HG03060 (cell line): ENCODE measurements at regions not wholly inside any gene's neighbourhood (a gene's known extent, or its start where the extent isn't known, plus 50 kb on each side); places are given as distances from the start of the nearest gene placed in this dataset.
"Not testable (repeated sequence)": the region's sequence is repeated elsewhere in the genome, so short reads cannot be mapped to it uniquely, and the experiment has no call there.

Source experiments
- ATAC-seq: cut with Tn5 transposase; IDR thresholded peaks from one replicate; pipeline ENCODE4 v1.9.1; 2021; ENCODE audit warnings: low read depth, moderate number of reproducible peaks; ENCODE audit not compliant: unreplicated experiment

GRCh38 chr3:24545887-24546286, 51.2 kb upstream of the THRB start:
- ATAC-seq: no peak

GRCh38 chr3:24548278-24548677, 53.6 kb upstream of the THRB start:
- ATAC-seq: no peak

GRCh38 chr3:24550588-24550987, 55.9 kb upstream of the THRB start:
- no peak for ATAC-seq

GRCh38 chr3:24551626-24552025, 57.0 kb upstream of the THRB start:
- ATAC-seq: no peak

- ATAC-seq: peak; percentile 97
Observed at GRCh38 chr3:24562895-24563294, 68.2 kb upstream of the THRB start.

GRCh38 chr3:24565053-24565452, 70.4 kb upstream of the THRB start:
- no peak for ATAC-seq

- no peak for ATAC-seq
Observed at GRCh38 chr3:24565656-24566055, 71.0 kb upstream of the THRB start.

GRCh38 chr3:24566927-24567326, 72.3 kb upstream of the THRB start:
- ATAC-seq: no peak

- ATAC-seq: not testable (repeated sequence)
Observed at GRCh38 chr3:24572409-24572808, 77.8 kb upstream of the THRB start.

GRCh38 chr3:24573576-24573975, 78.9 kb upstream of the THRB start:
- ATAC-seq: no peak

GRCh38 chr3:24578324-24578723, 83.7 kb upstream of the THRB start:
- no peak for ATAC-seq

GRCh38 chr3:24578951-24579421, 84.3 kb upstream of the THRB start:
- ATAC-seq: no peak

- no peak for ATAC-seq
Observed at GRCh38 chr3:24582431-24583403, 88.1 kb upstream of the THRB start.

- ATAC-seq: no peak
Observed at GRCh38 chr3:24586920-24587319, 92.3 kb upstream of the THRB start.

- ATAC-seq: no peak
Observed at GRCh38 chr3:24588629-24589512, 94.2 kb upstream of the THRB start.

GRCh38 chr3:24589513-24589851, 94.8 kb upstream of the THRB start:
- no peak for ATAC-seq

- no peak for ATAC-seq
Observed at GRCh38 chr3:24589931-24590880, 95.6 kb upstream of the THRB start.

- no peak for ATAC-seq
Observed at GRCh38 chr3:24591191-24591590, 96.5 kb upstream of the THRB start.

GRCh38 chr3:24591661-24592555, 97.3 kb upstream of the THRB start:
- no peak for ATAC-seq
